ENCODE measurements at regions not wholly inside any gene's neighbourhood (a gene's known extent, or its start where the extent isn't known, plus 50 kb on each side); places are given as distances from the start of the nearest gene placed in this dataset.
"Not testable (repeated sequence)": the region's sequence is repeated elsewhere in the genome, so short reads cannot be mapped to it uniquely, and the experiment has no call there.

GRCh38 chr2:90298983-90299382, 1607.5 kb downstream of the RPIA start:
- TF ChIP-seq CTCF, POLR2AphosphoS5 (IDR thresholded peaks at IDR 0.05): not testable (repeated sequence)

Measured in gastroesophageal sphincter (tissue), 3 donors.